Tibial nerve (tissue), 4 donors: ENCODE measurements at regions not wholly inside any gene's neighbourhood (a gene's known extent, or its start where the extent isn't known, plus 50 kb on each side); places are given as distances from the start of the nearest gene placed in this dataset.

Experiments
- EP300 ChIP-seq, 2 donors: sonication (generic); formaldehyde crosslinking; IDR thresholded peaks; one replicate each; pipeline ENCODE4 v1.6.1; 2017; ENCODE audit warnings: antibody characterized with exemption in 2 of 2, mild to moderate bottlenecking in 1 of 2
- TF ChIP-seq, protein P1 (sequence below), 5 experiments: fragments of 200-600 bp in 3 of 5; fragments of 450-650 bp in 2 of 5; sonication (generic) in 3 of 5; IDR thresholded peaks; one replicate each; pipeline ENCODE4 v1.5.1; 2016 to 2019; ENCODE audit warnings: antibody characterized with exemption in 5 of 5, mild to moderate bottlenecking in 3 of 5, moderate library complexity in 2 of 5

- TF ChIP-seq, protein P1, sequence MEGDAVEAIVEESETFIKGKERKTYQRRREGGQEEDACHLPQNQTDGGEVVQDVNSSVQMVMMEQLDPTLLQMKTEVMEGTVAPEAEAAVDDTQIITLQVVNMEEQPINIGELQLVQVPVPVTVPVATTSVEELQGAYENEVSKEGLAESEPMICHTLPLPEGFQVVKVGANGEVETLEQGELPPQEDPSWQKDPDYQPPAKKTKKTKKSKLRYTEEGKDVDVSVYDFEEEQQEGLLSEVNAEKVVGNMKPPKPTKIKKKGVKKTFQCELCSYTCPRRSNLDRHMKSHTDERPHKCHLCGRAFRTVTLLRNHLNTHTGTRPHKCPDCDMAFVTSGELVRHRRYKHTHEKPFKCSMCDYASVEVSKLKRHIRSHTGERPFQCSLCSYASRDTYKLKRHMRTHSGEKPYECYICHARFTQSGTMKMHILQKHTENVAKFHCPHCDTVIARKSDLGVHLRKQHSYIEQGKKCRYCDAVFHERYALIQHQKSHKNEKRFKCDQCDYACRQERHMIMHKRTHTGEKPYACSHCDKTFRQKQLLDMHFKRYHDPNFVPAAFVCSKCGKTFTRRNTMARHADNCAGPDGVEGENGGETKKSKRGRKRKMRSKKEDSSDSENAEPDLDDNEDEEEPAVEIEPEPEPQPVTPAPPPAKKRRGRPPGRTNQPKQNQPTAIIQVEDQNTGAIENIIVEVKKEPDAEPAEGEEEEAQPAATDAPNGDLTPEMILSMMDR (IDR thresholded peaks at IDR 0.05) = peak in 1 of 5 experiments; percentile 7
- TF ChIP-seq EP300 (IDR thresholded peaks at IDR 0.05) = no peak
These were observed 156.6 kb downstream of the TM9SF2 start for GRCh38 chr13:99657848-99658260.
